ENCODE measurements at regions not wholly inside any gene's neighbourhood (a gene's known extent, or its start where the extent isn't known, plus 50 kb on each side); places are given as distances from the start of the nearest gene placed in this dataset.
A peak's percentile ranks its signal among the peaks of the same experiment; 100 is the strongest.
"Not testable (repeated sequence)": the region's sequence is repeated elsewhere in the genome, so short reads cannot be mapped to it uniquely, and the experiment has no call there.

DNA sequence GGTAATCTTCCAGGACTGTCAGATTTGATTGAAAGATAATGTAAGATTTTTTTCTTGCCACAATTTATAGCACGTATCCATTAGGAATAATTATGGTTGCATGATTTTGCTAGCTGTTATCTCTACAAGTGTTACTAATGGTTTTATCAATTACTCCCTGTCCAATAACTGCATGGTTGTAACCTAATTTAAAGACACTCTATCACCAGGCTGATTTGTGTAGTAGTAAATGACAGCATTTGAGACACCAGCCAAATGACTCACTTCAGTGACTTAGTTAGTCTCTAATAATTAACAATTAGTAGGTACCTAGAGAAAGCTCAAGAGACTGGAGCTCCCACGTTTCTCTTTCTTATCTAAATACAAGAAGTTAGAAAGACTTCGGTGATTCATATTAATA, 453.8 kb upstream of the POU3F2 start:
- Mint-ChIP-seq H3K9me3 (peaks cover 3% of the 10 kb centered on the region), H3K4me3 (no peak overlapping the region), H3K27ac (no peak overlapping the region), H3K4me1 (no peaks in the 10 kb centered on the region), H3K36me3 (ENCODE audit: low read depth) (no peaks in the 10 kb centered on the region), H3K27me3 (no peaks in the 10 kb centered on the region)
- DNase-seq: no peak
- ChIA-PET CTCF (no interaction called here), POLR2A (no interaction called here)

- H3K36me3 Mint-ChIP-seq (ENCODE audit: low read depth): no peaks in the 10 kb centered on the region
- CTCF ChIA-PET: interaction anchor here (0.8 kb wide), 1 partner anchor 199 kb away, joined by 3 read pairs; no protein-coding TSS in a partner anchor
- H3K4me3 Mint-ChIP-seq: no peak overlapping the region
- H3K9me3 Mint-ChIP-seq: no peaks in the 10 kb centered on the region
- POLR2A ChIA-PET: no interaction called here
- DNase-seq: no peak
- H3K4me1 Mint-ChIP-seq: no peaks in the 10 kb centered on the region
- no peak overlapping the region for H3K27ac Mint-ChIP-seq
- H3K27me3 Mint-ChIP-seq: no peaks in the 10 kb centered on the region
Observed at GRCh38 chr6:98382246-98382645, 452.1 kb upstream of the POU3F2 start.

DNA sequence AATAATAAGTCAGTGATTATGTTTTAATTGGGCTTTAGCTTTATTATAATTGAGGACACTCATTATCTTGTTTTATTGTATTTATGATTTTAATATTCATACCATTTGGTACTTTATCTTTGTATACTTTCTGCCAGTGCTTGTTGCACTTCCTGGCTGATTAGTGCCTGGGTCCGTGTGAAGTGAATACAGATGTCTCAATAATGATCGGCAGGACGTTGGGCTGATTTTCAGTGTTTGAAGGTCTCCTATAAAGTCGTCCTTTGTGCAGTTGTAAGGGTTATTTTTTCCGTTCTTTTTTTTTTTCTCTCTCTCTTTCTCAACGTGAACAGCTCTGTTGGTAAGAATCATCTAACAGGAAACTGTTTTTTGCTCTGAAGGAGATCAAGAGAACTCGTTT, 450.0 kb upstream of the POU3F2 start:
- Mint-ChIP-seq H3K27me3 (no peaks in the 10 kb centered on the region), H3K36me3 (ENCODE audit: low read depth) (no peaks in the 10 kb centered on the region), H3K27ac (no peak overlapping the region), H3K9me3 (no peaks in the 10 kb centered on the region), H3K4me1 (no peaks in the 10 kb centered on the region), H3K4me3 (no peak overlapping the region)
- DNase-seq: no peak
- CTCF ChIA-PET: no interaction called here
- POLR2A ChIA-PET: no interaction called here

GRCh38 chr6:98384801-98385200, 449.6 kb upstream of the POU3F2 start:
- Mint-ChIP-seq H3K36me3 (ENCODE audit: low read depth) (no peaks in the 10 kb centered on the region), H3K27ac (no peak overlapping the region), H3K9me3 (peaks cover under 1% of the 10 kb centered on the region), H3K27me3 (no peaks in the 10 kb centered on the region), H3K4me1 (no peaks in the 10 kb centered on the region), H3K4me3 (no peak overlapping the region)
- no peak for DNase-seq
- POLR2A ChIA-PET: no interaction called here
- CTCF ChIA-PET: no interaction called here

DNA sequence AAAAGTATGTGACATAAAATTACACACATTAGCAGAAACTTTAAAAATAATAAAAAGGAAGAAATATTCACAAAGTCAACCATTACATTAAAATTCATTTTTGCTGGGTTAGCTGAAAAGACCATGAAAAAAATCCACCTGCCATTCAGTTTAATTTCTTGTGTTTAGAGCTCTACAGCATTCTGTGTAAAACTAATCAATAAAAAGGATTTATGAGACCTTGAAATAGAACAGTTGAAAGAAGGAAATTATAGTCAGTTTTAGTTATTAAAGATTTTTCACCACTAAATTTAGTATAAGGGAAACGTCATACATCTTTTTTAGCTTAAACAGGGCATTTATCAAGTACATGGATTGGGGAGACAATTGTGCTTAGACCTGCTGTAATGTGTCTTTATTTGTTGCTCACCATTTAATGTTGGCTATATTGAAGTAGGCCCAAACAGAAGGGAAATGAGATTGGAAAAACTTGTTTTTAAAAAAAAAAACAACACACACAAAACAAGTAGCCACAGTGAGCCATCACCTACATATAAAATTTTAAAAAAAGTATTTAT, 438.7 kb upstream of the POU3F2 start:
- Mint-ChIP-seq H3K4me3 (no peak overlapping the region), H3K27ac (no peak overlapping the region), H3K9me3 (no peaks in the 10 kb centered on the region), H3K27me3 (no peaks in the 10 kb centered on the region), H3K4me1 (no peaks in the 10 kb centered on the region), H3K36me3 (ENCODE audit: low read depth) (no peaks in the 10 kb centered on the region)
- ChIA-PET CTCF (no interaction called here), POLR2A (no interaction called here)
- no peak for DNase-seq

GRCh38 chr6:98416027-98416426, 418.3 kb upstream of the POU3F2 start:
- peak overlapping the region; percentile 25 for H3K27ac Mint-ChIP-seq
- ChIA-PET CTCF (no interaction called here), POLR2A (no interaction called here)
- peaks cover 14% of the 10 kb centered on the region for H3K9me3 Mint-ChIP-seq
- no peaks in the 10 kb centered on the region for H3K27me3 Mint-ChIP-seq
- no peaks in the 10 kb centered on the region for H3K36me3 Mint-ChIP-seq (ENCODE audit: low read depth)
- DNase-seq: no peak
- peaks cover 4% of the 10 kb centered on the region for H3K4me1 Mint-ChIP-seq
- no peak overlapping the region for H3K4me3 Mint-ChIP-seq

- peak; percentile 38 for DNase-seq
- H3K27ac Mint-ChIP-seq: peak overlapping the region; percentile 25
- H3K27me3 Mint-ChIP-seq; H3K4me1 Mint-ChIP-seq; CTCF ChIA-PET; H3K4me3 Mint-ChIP-seq; H3K36me3 Mint-ChIP-seq (ENCODE audit: low read depth); POLR2A ChIA-PET: not testable (repeated sequence)
- peaks cover 14% of the 10 kb centered on the region for H3K9me3 Mint-ChIP-seq
Observed at GRCh38 chr6:98416497-98417158, 417.7 kb upstream of the POU3F2 start.

- CTCF ChIA-PET: no interaction called here
- Mint-ChIP-seq H3K9me3 (no peaks in the 10 kb centered on the region), H3K36me3 (ENCODE audit: low read depth) (no peaks in the 10 kb centered on the region), H3K27ac (no peak overlapping the region), H3K4me3 (no peak overlapping the region), H3K27me3 (no peaks in the 10 kb centered on the region), H3K4me1 (no peaks in the 10 kb centered on the region)
- POLR2A ChIA-PET: interaction anchor here (0.6 kb wide), 1 partner anchor 213 kb away, joined by 4 read pairs; no protein-coding TSS in a partner anchor
- DNase-seq: no peak
Observed at GRCh38 chr6:98433325-98434056, 400.9 kb upstream of the POU3F2 start.

- POLR2A ChIA-PET: no interaction called here
- H3K27me3 Mint-ChIP-seq: no peaks in the 10 kb centered on the region
- no peaks in the 10 kb centered on the region for H3K9me3 Mint-ChIP-seq
- CTCF ChIA-PET: no interaction called here
- no peaks in the 10 kb centered on the region for H3K4me1 Mint-ChIP-seq
- no peaks in the 10 kb centered on the region for H3K36me3 Mint-ChIP-seq (ENCODE audit: low read depth)
- no peak for DNase-seq
- no peak overlapping the region for H3K27ac Mint-ChIP-seq
- H3K4me3 Mint-ChIP-seq: no peak overlapping the region
Observed at GRCh38 chr6:98443633-98444032, 390.7 kb upstream of the POU3F2 start.

DNA sequence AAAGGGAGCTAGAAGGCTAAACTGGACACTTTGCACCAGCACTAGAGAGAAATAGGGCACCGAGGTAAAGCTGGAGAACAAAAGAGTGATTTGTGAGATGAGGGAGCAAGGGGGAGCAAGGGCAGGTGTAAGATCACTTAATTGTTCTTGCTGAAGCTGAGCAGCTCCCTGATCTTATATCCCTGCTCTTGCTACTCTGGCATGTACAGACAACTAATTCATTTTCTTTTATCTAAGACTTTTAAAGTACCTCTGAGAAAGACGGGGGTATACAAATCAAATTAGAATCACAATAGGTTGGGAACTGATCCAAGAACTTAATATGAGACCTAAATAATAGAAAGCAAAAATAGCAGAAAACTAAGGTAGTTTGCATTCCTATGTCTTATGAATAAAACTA, 381.7 kb upstream of the POU3F2 start:
- Mint-ChIP-seq H3K36me3 (ENCODE audit: low read depth) (no peaks in the 10 kb centered on the region), H3K4me3 (no peak overlapping the region), H3K27me3 (no peaks in the 10 kb centered on the region), H3K27ac (no peak overlapping the region), H3K4me1 (no peaks in the 10 kb centered on the region), H3K9me3 (no peaks in the 10 kb centered on the region)
- ChIA-PET POLR2A (no interaction called here), CTCF (no interaction called here)
- DNase-seq: no peak

- H3K36me3 Mint-ChIP-seq (ENCODE audit: low read depth): no peaks in the 10 kb centered on the region
- POLR2A ChIA-PET: no interaction called here
- H3K27ac Mint-ChIP-seq: no peak overlapping the region
- no peak for DNase-seq
- no peak overlapping the region for H3K4me3 Mint-ChIP-seq
- no peaks in the 10 kb centered on the region for H3K27me3 Mint-ChIP-seq
- H3K4me1 Mint-ChIP-seq: no peaks in the 10 kb centered on the region
- CTCF ChIA-PET: no interaction called here
- no peaks in the 10 kb centered on the region for H3K9me3 Mint-ChIP-seq
Observed at GRCh38 chr6:98454809-98455322, 379.5 kb upstream of the POU3F2 start.

GRCh38 chr6:98458708-98459107, 375.7 kb upstream of the POU3F2 start:
- Mint-ChIP-seq H3K36me3 (ENCODE audit: low read depth) (no peaks in the 10 kb centered on the region), H3K27me3 (no peaks in the 10 kb centered on the region), H3K9me3 (no peaks in the 10 kb centered on the region), H3K4me1 (no peaks in the 10 kb centered on the region), H3K27ac (no peak overlapping the region), H3K4me3 (no peak overlapping the region)
- DNase-seq: no peak
- ChIA-PET POLR2A (no interaction called here), CTCF (no interaction called here)

- POLR2A ChIA-PET: no interaction called here
- H3K9me3 Mint-ChIP-seq: no peaks in the 10 kb centered on the region
Observed at GRCh38 chr6:98463038-98464000, 371.1 kb upstream of the POU3F2 start.

More at GRCh38 chr6:98463038-98464000, 371.1 kb upstream of the POU3F2 start:
- CTCF ChIA-PET: no interaction called here
- Mint-ChIP-seq H3K27me3 (no peaks in the 10 kb centered on the region), H3K4me3 (no peak overlapping the region), H3K27ac (no peak overlapping the region), H3K36me3 (ENCODE audit: low read depth) (no peaks in the 10 kb centered on the region), H3K4me1 (no peaks in the 10 kb centered on the region)
- no peak for DNase-seq

Data from activated CD4-positive, alpha-beta T cell treated with anti-CD3 and anti-CD28 coated beads, Interleukin-2, amount 10 ng/mL, durations not matched to agents 7 days and 5 days (primary cell).